Endothelial cell of umbilical vein (primary cell): ENCODE measurements at regions not wholly inside any gene's neighbourhood (a gene's known extent, or its start where the extent isn't known, plus 50 kb on each side); places are given as distances from the start of the nearest gene placed in this dataset.

Source experiments
- BruUV-seq: library from RNA; stranded (reverse); fragments of 400-500 nt; replicated peaks from 2 replicates; lab custom pipeline; 2021; lab: Mats Ljungman, UMichigan
- CTCF ChIA-PET: fragments of 300-600, 350-600 bp; sonication (Branson Sonifier 250); formaldehyde crosslinking; loops from one replicate; lab custom pipeline; 2021; ENCODE audit warnings: antibody characterized with exemption, inconsistent platforms; lab: Charles Lee
- POLR2A ChIA-PET: fragments of 300-600, 350-600 bp; sonication (Branson Sonifier 250); formaldehyde crosslinking; loops from one replicate; lab custom pipeline; 2021; ENCODE audit warnings: antibody characterized with exemption, inconsistent platforms; lab: Charles Lee
- DNase-seq: peaks from one replicate; pipeline ENCODE4 v3.0.0-alpha.2; 2011; ENCODE audit warnings: low read depth, low spot score
- FAIRE-seq: peaks from 2 replicates; lab custom pipeline; 2011; peaks lifted over from hg19 to GRCh38; lab: Jason Lieb, UNC
- H2AFZ ChIP-seq: 2 replicates; pipeline ENCODE4 v1.6.0; 2012; ENCODE audit warnings: low read depth, low read length, control low read depth, inconsistent platforms
- H3K27ac ChIP-seq: 2 replicates; pipeline ENCODE4 v1.5.1; 2011; ENCODE audit warnings: low read depth, mild to moderate bottlenecking, control low read depth, low read length, moderate library complexity; ENCODE audit not compliant: insufficient read depth
- H3K27me3 ChIP-seq, 2 experiments: 2 replicates each; pipeline versions ENCODE4 v1.6.0 to v1.6.1; 2011; ENCODE audit warnings: low read length in 2 of 2, mixed read lengths in 1 of 2; ENCODE audit not compliant: control insufficient read depth in 2 of 2, insufficient read depth in 2 of 2
- H3K36me3 ChIP-seq, 2 experiments: 2 replicates in 1 of 2; 3 replicates in 1 of 2; pipeline ENCODE4 v1.5.1; 2011; ENCODE audit warnings: low read length in 2 of 2, mild to moderate bottlenecking in 1 of 2, moderate library complexity in 1 of 2; ENCODE audit not compliant: control insufficient read depth in 2 of 2, insufficient read depth in 2 of 2; ENCODE audit errors: extremely low read depth in 1 of 2
- H3K4me1 ChIP-seq: 3 replicates; pipeline ENCODE4 v1.5.1; 2011; ENCODE audit warnings: mild to moderate bottlenecking, low read length; ENCODE audit not compliant: control insufficient read depth, insufficient read depth; ENCODE audit errors: extremely low read depth
- H3K4me2 ChIP-seq: 2 replicates; pipeline ENCODE4 v1.6.1; 2011; ENCODE audit warnings: low read length, control low read depth, mixed read lengths; ENCODE audit not compliant: insufficient read depth
- H3K4me3 ChIP-seq, 3 experiments: fragments of 200-600 bp in 1 of 3; sonication (generic), shearing (Covaris generic) in 1 of 3; replicated peaks in 1 of 3; 2 replicates each; pipeline ENCODE4 v1.5.1; 2011 to 2016; ENCODE audit warnings: control low read depth in 3 of 3, low read length in 3 of 3, mild to moderate bottlenecking in 2 of 3, inconsistent platforms in 1 of 3, low read depth in 1 of 3, moderate library complexity in 1 of 3; ENCODE audit not compliant: insufficient read depth in 1 of 3
- H3K79me2 ChIP-seq: 2 replicates; pipeline ENCODE4 v1.6.0; 2012; ENCODE audit warnings: low read length, inconsistent platforms; ENCODE audit not compliant: control insufficient read depth, insufficient read depth
- H3K9ac ChIP-seq: replicated peaks from 2 replicates; pipeline ENCODE3; 2011; ENCODE audit warnings: low read length, control low read depth; ENCODE audit not compliant: insufficient read depth; ENCODE audit errors: extremely low read depth
- H3K9me1 ChIP-seq: replicated peaks from 3 replicates; pipeline ENCODE4 v1.6.0; 2011; ENCODE audit warnings: mild to moderate bottlenecking, low read length; ENCODE audit not compliant: control insufficient read depth, insufficient read depth; ENCODE audit errors: extremely low read depth
- H3K9me3 ChIP-seq: replicated peaks from 2 replicates; pipeline ENCODE4 v1.5.1; 2012; ENCODE audit warnings: low read length, inconsistent platforms; ENCODE audit not compliant: control insufficient read depth, insufficient read depth
- H4K20me1 ChIP-seq: replicated peaks from 2 replicates; pipeline ENCODE3; 2011; ENCODE audit warnings: mild to moderate bottlenecking, low read length; ENCODE audit not compliant: control insufficient read depth, insufficient read depth; ENCODE audit errors: extremely low read depth
- EZH2 ChIP-seq: IDR thresholded peaks from 2 replicates; pipeline ENCODE4 v1.6.1; 2012; ENCODE audit warnings: borderline replicate concordance, low read depth, mild to moderate bottlenecking, moderate library complexity, low read length, inconsistent platforms; ENCODE audit not compliant: severe bottlenecking
- FOS ChIP-seq: IDR thresholded peaks from 2 replicates; pipeline ENCODE4 v1.6.1; 2011; ENCODE audit warnings: mild to moderate bottlenecking, low read length, moderate library complexity, borderline replicate concordance; ENCODE audit not compliant: insufficient read depth
- GATA2 ChIP-seq: IDR thresholded peaks from 2 replicates; pipeline ENCODE4 v1.7.0; 2011; ENCODE audit warnings: low read depth, mild to moderate bottlenecking, moderate library complexity, mixed read lengths, low read length; ENCODE audit not compliant: insufficient read length, insufficient read depth
- JUN ChIP-seq: IDR thresholded peaks from 2 replicates; pipeline ENCODE4 v1.6.1; 2011; ENCODE audit warnings: borderline replicate concordance, low read depth; ENCODE audit not compliant: insufficient read length, insufficient read depth
- MYC ChIP-seq: IDR thresholded peaks from one replicate; pipeline ENCODE4 v1.6.1; 2011; ENCODE audit warnings: mild to moderate bottlenecking, low read depth, low read length
- POLR2A ChIP-seq: IDR thresholded peaks from 2 replicates; pipeline ENCODE4 v1.6.1; 2012; ENCODE audit warnings: low read depth, mild to moderate bottlenecking, control low read depth, low read length
- POLR2AphosphoS5 ChIP-seq: IDR thresholded peaks from 2 replicates; pipeline ENCODE4 v1.6.1; 2012; ENCODE audit warnings: low read depth, mild to moderate bottlenecking, control low read depth, low read length, moderate library complexity; ENCODE audit not compliant: insufficient read depth
- dilution Hi-C: fragments of 300-500 bp; cut with MboI; formaldehyde crosslinking; loops from one replicate; pipeline ENCODE4 v1.15.0; 2019; ENCODE audit warnings: low sequenced_read_pairs; ENCODE audit not compliant: extremely low pct_ligation_motif_present
- intact Hi-C: fragments of 100-400 bp; cut with micrococcal nuclease; formaldehyde crosslinking; loops from one replicate; pipeline ENCODE4 v1.10.0; 2022
- TF ChIP-seq, protein P1 (sequence below): IDR thresholded peaks from 2 replicates; pipeline ENCODE4 v1.6.1; 2011; ENCODE audit not compliant: insufficient read depth, insufficient read length
- TF ChIP-seq, protein P2 (sequence below), 2 donors: IDR thresholded peaks; 1 replicate in 1 of 2; 2 replicates in 1 of 2; pipeline ENCODE4 v1.5.1; 2011; ENCODE audit warnings: low read length in 2 of 2, mild to moderate bottlenecking in 2 of 2, moderate library complexity in 2 of 2, control low read depth in 1 of 2, inconsistent platforms in 1 of 2, low read depth in 1 of 2; ENCODE audit not compliant: insufficient read depth in 1 of 2; ENCODE audit errors: extremely low read depth in 1 of 2

DNA sequence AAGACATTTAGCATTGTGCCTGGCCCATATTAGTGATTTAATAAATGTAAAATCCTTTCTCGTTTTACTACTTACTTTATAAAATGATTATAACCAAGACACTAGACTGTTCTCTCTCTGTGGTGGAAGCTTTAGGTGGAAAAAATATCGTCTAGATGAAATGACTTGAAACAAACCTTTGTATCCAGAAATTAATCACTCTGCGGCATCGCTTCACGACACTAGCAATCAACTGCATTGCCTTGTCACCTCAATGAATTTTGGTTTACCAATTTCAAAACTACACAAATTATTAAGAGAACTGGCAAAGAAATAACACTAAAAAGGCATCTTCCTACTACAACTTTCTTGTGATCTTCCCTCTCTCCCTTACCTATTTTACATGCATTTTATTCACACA is 627.2 kb upstream of the ROBO1 start:
- ChIA-PET POLR2A (no interaction called here), CTCF (no interaction called here)
- Histone ChIP-seq H3K4me1 (no peaks in the 10 kb centered on the region), H3K9me1 (no peaks in the 10 kb centered on the region), H3K27ac (no peak overlapping the region), H4K20me1 (no peaks in the 10 kb centered on the region), H3K27me3 (no peaks in the 10 kb centered on the region), H3K79me2 (no peaks in the 10 kb centered on the region), H3K4me3 (no peak overlapping the region), H3K9me3 (no peaks in the 10 kb centered on the region), H3K36me3 (no peaks in the 10 kb centered on the region), H2AFZ (no peak overlapping the region), H3K4me2 (no peak overlapping the region), H3K9ac (no peak overlapping the region)
- FAIRE-seq (no peak), DNase-seq (no peak)
- no peak for TF ChIP-seq POLR2AphosphoS5
- no peak for TF ChIP-seq MYC
- no peak for TF ChIP-seq JUN
- no peak for TF ChIP-seq POLR2A
- TF ChIP-seq, protein P1, sequence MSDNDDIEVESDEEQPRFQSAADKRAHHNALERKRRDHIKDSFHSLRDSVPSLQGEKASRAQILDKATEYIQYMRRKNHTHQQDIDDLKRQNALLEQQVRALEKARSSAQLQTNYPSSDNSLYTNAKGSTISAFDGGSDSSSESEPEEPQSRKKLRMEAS, result no peak
- TF ChIP-seq GATA2, result no peak
- TF ChIP-seq FOS, result no peak
- no peak for TF ChIP-seq EZH2
- TF ChIP-seq, protein P2, sequence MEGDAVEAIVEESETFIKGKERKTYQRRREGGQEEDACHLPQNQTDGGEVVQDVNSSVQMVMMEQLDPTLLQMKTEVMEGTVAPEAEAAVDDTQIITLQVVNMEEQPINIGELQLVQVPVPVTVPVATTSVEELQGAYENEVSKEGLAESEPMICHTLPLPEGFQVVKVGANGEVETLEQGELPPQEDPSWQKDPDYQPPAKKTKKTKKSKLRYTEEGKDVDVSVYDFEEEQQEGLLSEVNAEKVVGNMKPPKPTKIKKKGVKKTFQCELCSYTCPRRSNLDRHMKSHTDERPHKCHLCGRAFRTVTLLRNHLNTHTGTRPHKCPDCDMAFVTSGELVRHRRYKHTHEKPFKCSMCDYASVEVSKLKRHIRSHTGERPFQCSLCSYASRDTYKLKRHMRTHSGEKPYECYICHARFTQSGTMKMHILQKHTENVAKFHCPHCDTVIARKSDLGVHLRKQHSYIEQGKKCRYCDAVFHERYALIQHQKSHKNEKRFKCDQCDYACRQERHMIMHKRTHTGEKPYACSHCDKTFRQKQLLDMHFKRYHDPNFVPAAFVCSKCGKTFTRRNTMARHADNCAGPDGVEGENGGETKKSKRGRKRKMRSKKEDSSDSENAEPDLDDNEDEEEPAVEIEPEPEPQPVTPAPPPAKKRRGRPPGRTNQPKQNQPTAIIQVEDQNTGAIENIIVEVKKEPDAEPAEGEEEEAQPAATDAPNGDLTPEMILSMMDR (IDR thresholded peaks at IDR 0.05; ENCODE audit: extremely low read depth in 1 of 2, insufficient read depth in 1 of 2, low read depth in 1 of 2, low read length in 2 of 2), result no peak
- dilution Hi-C loops (no loop called here), intact Hi-C loops (no loop called here)
- no TSS peak for BruUV-seq
